ENCODE measurements at regions not wholly inside any gene's neighbourhood (a gene's known extent, or its start where the extent isn't known, plus 50 kb on each side); places are given as distances from the start of the nearest gene placed in this dataset.

GRCh38 chr5:143870362-143870761 lies 58.4 kb downstream of the HMHB1 start:
- Mint-ChIP-seq H3K4me1 (no peaks in the 10 kb centered on the region), H3K27ac (no peak overlapping the region), H3K4me3 (no peak overlapping the region), H3K36me3 (ENCODE audit: low read depth) (no peaks in the 10 kb centered on the region), H3K27me3 (no peaks in the 10 kb centered on the region), H3K9me3 (no peaks in the 10 kb centered on the region)
- intact Hi-C loops (cut with micrococcal nuclease) = no loop called here
- DNase-seq = no peak
- ATAC-seq (ENCODE audit: low read depth) = no peak
- ChIA-PET CTCF (no interaction called here), POLR2A (no interaction called here)
- TF ChIP-seq, protein P1, sequence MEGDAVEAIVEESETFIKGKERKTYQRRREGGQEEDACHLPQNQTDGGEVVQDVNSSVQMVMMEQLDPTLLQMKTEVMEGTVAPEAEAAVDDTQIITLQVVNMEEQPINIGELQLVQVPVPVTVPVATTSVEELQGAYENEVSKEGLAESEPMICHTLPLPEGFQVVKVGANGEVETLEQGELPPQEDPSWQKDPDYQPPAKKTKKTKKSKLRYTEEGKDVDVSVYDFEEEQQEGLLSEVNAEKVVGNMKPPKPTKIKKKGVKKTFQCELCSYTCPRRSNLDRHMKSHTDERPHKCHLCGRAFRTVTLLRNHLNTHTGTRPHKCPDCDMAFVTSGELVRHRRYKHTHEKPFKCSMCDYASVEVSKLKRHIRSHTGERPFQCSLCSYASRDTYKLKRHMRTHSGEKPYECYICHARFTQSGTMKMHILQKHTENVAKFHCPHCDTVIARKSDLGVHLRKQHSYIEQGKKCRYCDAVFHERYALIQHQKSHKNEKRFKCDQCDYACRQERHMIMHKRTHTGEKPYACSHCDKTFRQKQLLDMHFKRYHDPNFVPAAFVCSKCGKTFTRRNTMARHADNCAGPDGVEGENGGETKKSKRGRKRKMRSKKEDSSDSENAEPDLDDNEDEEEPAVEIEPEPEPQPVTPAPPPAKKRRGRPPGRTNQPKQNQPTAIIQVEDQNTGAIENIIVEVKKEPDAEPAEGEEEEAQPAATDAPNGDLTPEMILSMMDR (IDR thresholded peaks at IDR 0.05) = no peak

DNA sequence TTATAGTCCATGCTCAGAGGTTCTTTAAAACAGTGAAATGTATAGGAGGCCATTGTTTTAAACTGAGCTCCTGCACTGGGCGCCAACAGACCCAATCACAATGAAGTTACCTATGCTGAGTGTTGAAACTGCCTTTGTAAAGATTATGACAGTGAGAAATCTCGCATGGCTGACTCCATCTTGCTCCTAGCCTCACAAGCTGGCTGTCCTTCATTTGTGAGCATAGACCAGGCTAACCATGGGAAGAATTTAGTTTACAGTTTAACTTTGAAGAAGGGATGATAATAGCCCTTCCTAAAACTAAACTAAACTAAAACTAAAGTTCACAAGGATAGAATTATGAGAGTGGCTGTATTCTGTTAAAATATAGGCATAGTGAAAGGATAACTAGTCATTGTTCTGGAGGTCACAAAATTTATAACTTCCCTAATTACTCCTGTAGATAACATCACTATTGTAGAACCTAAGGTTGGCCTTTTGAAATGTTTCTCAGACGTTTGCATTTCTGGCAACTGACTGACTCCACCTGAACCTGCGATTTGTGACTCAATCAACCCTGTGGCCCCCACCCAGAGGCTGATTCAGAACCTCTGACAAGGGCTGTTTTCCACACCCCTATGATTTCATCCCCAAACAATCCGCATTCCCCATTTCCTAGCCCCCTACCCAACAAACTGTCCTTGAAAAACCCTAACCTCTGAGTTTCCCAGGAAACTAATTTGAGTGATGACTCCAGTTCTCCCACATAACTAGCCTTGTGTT lies 59.1 kb downstream of the HMHB1 start:
- Mint-ChIP-seq H3K27me3 (no peaks in the 10 kb centered on the region), H3K27ac (no peak overlapping the region), H3K9me3 (no peaks in the 10 kb centered on the region), H3K4me3 (no peak overlapping the region), H3K4me1 (no peaks in the 10 kb centered on the region), H3K36me3 (ENCODE audit: low read depth) (no peaks in the 10 kb centered on the region)
- TF ChIP-seq, protein P1 (IDR thresholded peaks at IDR 0.05) = no peak
- DNase-seq (no peak), ATAC-seq (ENCODE audit: low read depth) (no peak)
- POLR2A ChIA-PET = no interaction called here
- intact Hi-C loops (cut with micrococcal nuclease) = no loop called here
- CTCF ChIA-PET = no interaction called here

GRCh38 chr5:143871672-143872071 lies 59.7 kb downstream of the HMHB1 start:
- ChIA-PET POLR2A (no interaction called here), CTCF (no interaction called here)
- no peaks in the 10 kb centered on the region for H3K36me3 Mint-ChIP-seq (ENCODE audit: low read depth)
- ATAC-seq (ENCODE audit: low read depth) (no peak), DNase-seq (no peak)
- TF ChIP-seq, protein P1 (IDR thresholded peaks at IDR 0.05) = no peak
- intact Hi-C loops (cut with micrococcal nuclease) = no loop called here
- no peaks in the 10 kb centered on the region for H3K4me1 Mint-ChIP-seq
- no peaks in the 10 kb centered on the region for H3K9me3 Mint-ChIP-seq
- H3K27ac Mint-ChIP-seq = no peak overlapping the region
- no peak overlapping the region for H3K4me3 Mint-ChIP-seq
- H3K27me3 Mint-ChIP-seq = no peaks in the 10 kb centered on the region

DNA sequence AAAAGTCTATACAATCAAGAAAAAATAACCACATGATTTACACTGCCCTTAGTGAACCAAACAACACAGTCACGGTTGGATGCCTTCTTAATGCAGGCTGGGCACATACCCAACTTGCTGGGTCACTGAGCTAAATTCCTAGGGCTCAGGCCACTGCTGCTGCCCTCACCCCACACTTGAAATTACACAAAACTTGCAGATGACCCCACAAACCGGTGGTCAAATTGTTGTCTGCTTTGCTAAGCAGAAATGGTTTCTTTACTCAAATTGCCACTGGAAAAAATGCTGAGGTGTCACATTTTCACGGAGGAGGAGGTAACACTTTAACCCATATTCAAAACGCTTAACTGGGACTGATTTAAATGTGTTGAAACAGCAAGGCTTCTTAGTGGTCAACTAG lies 62.4 kb downstream of the HMHB1 start:
- H3K4me1 Mint-ChIP-seq = no peaks in the 10 kb centered on the region
- peaks cover 4% of the 10 kb centered on the region for H3K27me3 Mint-ChIP-seq
- DNase-seq (no peak), ATAC-seq (ENCODE audit: low read depth) (no peak)
- H3K36me3 Mint-ChIP-seq (ENCODE audit: low read depth) = no peaks in the 10 kb centered on the region
- no peaks in the 10 kb centered on the region for H3K9me3 Mint-ChIP-seq
- no peak overlapping the region for H3K27ac Mint-ChIP-seq
- POLR2A ChIA-PET = no interaction called here
- H3K4me3 Mint-ChIP-seq = no peak overlapping the region
- TF ChIP-seq, protein P1 (IDR thresholded peaks at IDR 0.05) = no peak
- intact Hi-C loops (cut with micrococcal nuclease) = no loop called here
- CTCF ChIA-PET = no interaction called here

- DNase-seq (no peak), ATAC-seq (ENCODE audit: low read depth) (no peak)
- Mint-ChIP-seq H3K4me1 (no peaks in the 10 kb centered on the region), H3K27ac (no peak overlapping the region), H3K9me3 (no peaks in the 10 kb centered on the region), H3K27me3 (peaks cover 4% of the 10 kb centered on the region), H3K4me3 (no peak overlapping the region), H3K36me3 (ENCODE audit: low read depth) (no peaks in the 10 kb centered on the region)
- POLR2A ChIA-PET = no interaction called here
- intact Hi-C loops (cut with micrococcal nuclease) = no loop called here
- CTCF ChIA-PET = no interaction called here
- TF ChIP-seq, protein P1 (IDR thresholded peaks at IDR 0.05) = no peak
These were observed 65.2 kb downstream of the HMHB1 start for GRCh38 chr5:143877196-143877595.
